ENCODE measurements at regions not wholly inside any gene's neighbourhood (a gene's known extent, or its start where the extent isn't known, plus 50 kb on each side); places are given as distances from the start of the nearest gene placed in this dataset.

DNA sequence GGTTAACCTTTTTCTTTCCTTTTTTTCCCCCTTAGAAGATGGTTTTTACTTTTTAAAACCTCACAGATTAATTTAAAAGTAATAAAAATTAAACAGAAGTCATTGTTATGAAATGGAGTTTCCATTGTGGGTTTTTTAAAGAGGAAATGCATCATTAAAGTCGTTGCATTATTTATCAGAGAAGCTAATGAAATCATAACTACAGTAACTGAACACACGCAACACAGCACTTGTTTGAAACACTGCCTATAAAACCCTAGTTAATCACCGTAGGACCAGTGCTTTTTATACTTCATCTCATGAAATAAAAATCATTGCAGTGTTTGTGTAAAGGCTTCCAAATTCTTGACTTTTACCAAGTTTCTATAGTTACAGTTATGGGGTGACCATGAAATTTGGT, 82.4 kb upstream of the NTRK2 start:
- BruUV-seq (replicated peaks) = no TSS peak
- ATAC-seq (ENCODE audit: low read depth) = no peak

More for the DNA sequence above, 82.4 kb upstream of the NTRK2 start:
- Histone ChIP-seq H4K91ac (ENCODE audit: insufficient read depth, low read depth, low read length) (no peak overlapping the region), H2BK20ac (ENCODE audit: low read depth, low read length) (no peak overlapping the region), H3K4me3 (ENCODE audit: insufficient read depth, low read depth, low read length) (no peak overlapping the region), H3K18ac (ENCODE audit: low read depth, low read length) (no peak overlapping the region), H4K5ac (ENCODE audit: low read depth, low read length) (no peak overlapping the region), H2BK120ac (ENCODE audit: low read depth, low read length) (no peak overlapping the region), H2AK9ac (replicated peaks; ENCODE audit: low read depth, low read length, poor library complexity) (no peak overlapping the region), H3K56ac (ENCODE audit: extremely low read depth, insufficient read depth, low read length) (no peak overlapping the region), H3K9ac (ENCODE audit: low read depth, low read length) (no peak overlapping the region), H4K20me1 (ENCODE audit: insufficient read depth, low read length) (no peaks in the 10 kb centered on the region), H3K9me3 (ENCODE audit: control insufficient read depth, insufficient read depth, low read length) (peaks cover 17% of the 10 kb centered on the region), H2BK15ac (ENCODE audit: low read depth, low read length) (no peak overlapping the region), H3K79me1 (ENCODE audit: low read depth in 1 of 2, low read length in 2 of 2) (no peaks in the 10 kb centered on the region), H3K23ac (ENCODE audit: low read depth, low read length) (no peak overlapping the region), H2BK5ac (ENCODE audit: low read depth, low read length, poor library complexity, severe bottlenecking) (no peak overlapping the region), H3K4ac (ENCODE audit: low read depth, low read length) (no peak overlapping the region), H3K27me3 (ENCODE audit: control insufficient read depth, insufficient read depth, low read length) (no peaks in the 10 kb centered on the region), H4K8ac (ENCODE audit: low read depth in 2 of 2, low read length in 2 of 2) (no peak overlapping the region), H2AK5ac (ENCODE audit: low read depth, low read length) (no peak overlapping the region), H3K36me3 (ENCODE audit: control insufficient read depth, insufficient read depth, low read length) (no peaks in the 10 kb centered on the region), H3K4me1 (ENCODE audit: control insufficient read depth, insufficient read depth, low read length) (no peaks in the 10 kb centered on the region), H3K9me1 (ENCODE audit: insufficient read depth, low read length) (no peaks in the 10 kb centered on the region), H2AFZ (replicated peaks; ENCODE audit: low read length, poor library complexity) (no peak overlapping the region), H3K4me2 (ENCODE audit: low read depth, low read length) (no peak overlapping the region), H3K14ac (replicated peaks; ENCODE audit: low read depth, low read length) (no peak overlapping the region), H3K27ac (ENCODE audit: insufficient read depth, low read length) (no peak overlapping the region)
- ChIA-PET CTCF (no interaction called here), POLR2A (ENCODE audit: unreplicated experiment) (no interaction called here)
- WGBS, 2 experiments (ENCODE audit: extremely low coverage in 2 of 2, insufficient read length in 1 of 2) = no CpG with 5 or more reads among the region's 3 CpGs
- in situ Hi-C loops (cut with MboI; ENCODE audit: low sequenced_read_pairs) (no loop called here), dilution Hi-C loops (cut with HindIII; ENCODE audit: low sequenced_read_pairs, unreplicated experiment) (no loop called here), intact Hi-C loops (cut with micrococcal nuclease) (no loop called here)
- DNase-seq = no peak
- no peak for TF ChIP-seq FOS (IDR thresholded peaks at IDR 0.05; ENCODE audit: low read depth, low read length)
- TF ChIP-seq, protein P1, sequence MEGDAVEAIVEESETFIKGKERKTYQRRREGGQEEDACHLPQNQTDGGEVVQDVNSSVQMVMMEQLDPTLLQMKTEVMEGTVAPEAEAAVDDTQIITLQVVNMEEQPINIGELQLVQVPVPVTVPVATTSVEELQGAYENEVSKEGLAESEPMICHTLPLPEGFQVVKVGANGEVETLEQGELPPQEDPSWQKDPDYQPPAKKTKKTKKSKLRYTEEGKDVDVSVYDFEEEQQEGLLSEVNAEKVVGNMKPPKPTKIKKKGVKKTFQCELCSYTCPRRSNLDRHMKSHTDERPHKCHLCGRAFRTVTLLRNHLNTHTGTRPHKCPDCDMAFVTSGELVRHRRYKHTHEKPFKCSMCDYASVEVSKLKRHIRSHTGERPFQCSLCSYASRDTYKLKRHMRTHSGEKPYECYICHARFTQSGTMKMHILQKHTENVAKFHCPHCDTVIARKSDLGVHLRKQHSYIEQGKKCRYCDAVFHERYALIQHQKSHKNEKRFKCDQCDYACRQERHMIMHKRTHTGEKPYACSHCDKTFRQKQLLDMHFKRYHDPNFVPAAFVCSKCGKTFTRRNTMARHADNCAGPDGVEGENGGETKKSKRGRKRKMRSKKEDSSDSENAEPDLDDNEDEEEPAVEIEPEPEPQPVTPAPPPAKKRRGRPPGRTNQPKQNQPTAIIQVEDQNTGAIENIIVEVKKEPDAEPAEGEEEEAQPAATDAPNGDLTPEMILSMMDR (conservative IDR thresholded peaks at IDR 0.05; ENCODE audit: low read depth, low read length) = no peak
- TF ChIP-seq CEBPB (IDR thresholded peaks at IDR 0.05; ENCODE audit: low read depth, low read length) = no peak
- TF ChIP-seq SMC3 (IDR thresholded peaks at IDR 0.05; ENCODE audit: low read depth, low read length) = no peak
- TF ChIP-seq, protein P2, sequence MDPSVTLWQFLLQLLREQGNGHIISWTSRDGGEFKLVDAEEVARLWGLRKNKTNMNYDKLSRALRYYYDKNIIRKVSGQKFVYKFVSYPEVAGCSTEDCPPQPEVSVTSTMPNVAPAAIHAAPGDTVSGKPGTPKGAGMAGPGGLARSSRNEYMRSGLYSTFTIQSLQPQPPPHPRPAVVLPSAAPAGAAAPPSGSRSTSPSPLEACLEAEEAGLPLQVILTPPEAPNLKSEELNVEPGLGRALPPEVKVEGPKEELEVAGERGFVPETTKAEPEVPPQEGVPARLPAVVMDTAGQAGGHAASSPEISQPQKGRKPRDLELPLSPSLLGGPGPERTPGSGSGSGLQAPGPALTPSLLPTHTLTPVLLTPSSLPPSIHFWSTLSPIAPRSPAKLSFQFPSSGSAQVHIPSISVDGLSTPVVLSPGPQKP (IDR thresholded peaks at IDR 0.05; ENCODE audit: borderline replicate concordance, low read depth, low read length) = no peak
- TF ChIP-seq RFX5 (IDR thresholded peaks at IDR 0.05; ENCODE audit: low read depth, low read length) = no peak
- TF ChIP-seq MXI1 (IDR thresholded peaks at IDR 0.05; ENCODE audit: borderline replicate concordance, low read depth, low read length) = no peak
- no peak for TF ChIP-seq RCOR1 (IDR thresholded peaks at IDR 0.05; ENCODE audit: insufficient replicate concordance, low read length)
- TF ChIP-seq RAD21 (IDR thresholded peaks at IDR 0.05; ENCODE audit: low read length) = no peak
- TF ChIP-seq MAZ (IDR thresholded peaks at IDR 0.05; ENCODE audit: borderline replicate concordance, low read depth, low read length) = no peak
- no peak for TF ChIP-seq CHD1 (IDR thresholded peaks at IDR 0.05; ENCODE audit: low read depth, low read length)
- no peak for TF ChIP-seq MAFK (IDR thresholded peaks at IDR 0.05; ENCODE audit: low read depth, low read length)
- no peak for TF ChIP-seq NFE2L2 (IDR thresholded peaks at IDR 0.05; ENCODE audit: low read depth, low read length)

Measured in IMR-90 (cell line).